Lung (tissue), 11 donors: ENCODE measurements at regions not wholly inside any gene's neighbourhood (a gene's known extent, or its start where the extent isn't known, plus 50 kb on each side); places are given as distances from the start of the nearest gene placed in this dataset.

Source experiments
- ATAC-seq: fragments of 200-7000 bp; cut with Tn5 transposase; one replicate; pipeline ENCODE4 v1.9.1; 2020; ENCODE audit warnings: moderate number of reproducible peaks; ENCODE audit not compliant: insufficient read depth, low FRiP score
- DNase-seq, 3 donors: peaks; one replicate each; pipeline ENCODE4 v3.0.0-alpha.2; 2013 to 2017
- H3K27ac ChIP-seq, 2 donors: one replicate each; pipeline ENCODE4 v1.5.1; 2013; ENCODE audit warnings: mild to moderate bottlenecking in 2 of 2, moderate library complexity in 2 of 2, control low read depth in 1 of 2, inconsistent platforms in 1 of 2, low read depth in 1 of 2, low read length in 1 of 2
- H3K27me3 ChIP-seq, 3 donors: one replicate each; pipeline ENCODE4 v1.5.1; 2013; ENCODE audit warnings: low read length in 2 of 3; ENCODE audit not compliant: control insufficient read depth in 3 of 3, insufficient read depth in 3 of 3
- H3K36me3 ChIP-seq, 4 donors: one replicate each; pipeline ENCODE4 v1.5.1; 2013; ENCODE audit warnings: low read length in 4 of 4, mild to moderate bottlenecking in 1 of 4, moderate library complexity in 1 of 4; ENCODE audit not compliant: control insufficient read depth in 4 of 4, insufficient read depth in 4 of 4
- H3K4me1 ChIP-seq, 5 donors: one replicate each; pipeline ENCODE4 v1.5.1; 2013; ENCODE audit warnings: low read length in 5 of 5, mild to moderate bottlenecking in 2 of 5, moderate library complexity in 1 of 5; ENCODE audit not compliant: control insufficient read depth in 5 of 5, insufficient read depth in 5 of 5
- H3K4me3 ChIP-seq: one replicate; pipeline ENCODE4 v1.5.1; 2013; ENCODE audit warnings: mild to moderate bottlenecking, control low read depth, moderate library complexity
- H3K9ac ChIP-seq, 2 donors: one replicate each; pipeline ENCODE4 v1.5.1; 2013; ENCODE audit warnings: low read length in 2 of 2, control low read depth in 1 of 2; ENCODE audit not compliant: insufficient read depth in 1 of 2
- H3K9me3 ChIP-seq, 4 donors: one replicate each; pipeline ENCODE4 v1.5.1; 2013; ENCODE audit warnings: low read length in 3 of 4, mild to moderate bottlenecking in 1 of 4, moderate library complexity in 1 of 4; ENCODE audit not compliant: control insufficient read depth in 4 of 4, insufficient read depth in 3 of 4
- WGBS, 2 donors: extraction: QIAGEN DNeasy Blood & Tissue Kit; methylation state at CpG; one replicate each; pipeline ENCODE4 v1.1.7; 2013; 5-methylcytosine and 5-hydroxymethylcytosine counted together
- TF ChIP-seq, protein P1 (sequence below): IDR thresholded peaks from 2 replicates; pipeline ENCODE4 v1.5.1; 2012; ENCODE audit warnings: mild to moderate bottlenecking; ENCODE audit errors: control extremely low read depth, extremely low read depth
- donor health status: control.
- donor health status: control.
- donor health status: Bipolar disorder and iron deficiency.
- donor health status: healthy.
- donor health status: DM: yes; HTN: yes; CAD: no.

- H3K27ac ChIP-seq, result no peak overlapping the region
- H3K36me3 ChIP-seq, result no peaks in the 10 kb centered on the region
- no peak overlapping the region for H3K9ac ChIP-seq
- no peak overlapping the region for H3K4me3 ChIP-seq
- TF ChIP-seq, protein P1, sequence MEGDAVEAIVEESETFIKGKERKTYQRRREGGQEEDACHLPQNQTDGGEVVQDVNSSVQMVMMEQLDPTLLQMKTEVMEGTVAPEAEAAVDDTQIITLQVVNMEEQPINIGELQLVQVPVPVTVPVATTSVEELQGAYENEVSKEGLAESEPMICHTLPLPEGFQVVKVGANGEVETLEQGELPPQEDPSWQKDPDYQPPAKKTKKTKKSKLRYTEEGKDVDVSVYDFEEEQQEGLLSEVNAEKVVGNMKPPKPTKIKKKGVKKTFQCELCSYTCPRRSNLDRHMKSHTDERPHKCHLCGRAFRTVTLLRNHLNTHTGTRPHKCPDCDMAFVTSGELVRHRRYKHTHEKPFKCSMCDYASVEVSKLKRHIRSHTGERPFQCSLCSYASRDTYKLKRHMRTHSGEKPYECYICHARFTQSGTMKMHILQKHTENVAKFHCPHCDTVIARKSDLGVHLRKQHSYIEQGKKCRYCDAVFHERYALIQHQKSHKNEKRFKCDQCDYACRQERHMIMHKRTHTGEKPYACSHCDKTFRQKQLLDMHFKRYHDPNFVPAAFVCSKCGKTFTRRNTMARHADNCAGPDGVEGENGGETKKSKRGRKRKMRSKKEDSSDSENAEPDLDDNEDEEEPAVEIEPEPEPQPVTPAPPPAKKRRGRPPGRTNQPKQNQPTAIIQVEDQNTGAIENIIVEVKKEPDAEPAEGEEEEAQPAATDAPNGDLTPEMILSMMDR, result no peak
- DNase-seq (peak in 2 of 3 donors; percentile 65 to 73), ATAC-seq (no peak)
- H3K9me3 ChIP-seq, result no peaks in the 10 kb centered on the region
- peaks cover 0 to 5% (median 0%) of the 10 kb centered on the region in 5 donors for H3K4me1 ChIP-seq
- H3K27me3 ChIP-seq, result no peaks in the 10 kb centered on the region
- 4 to 16% methylated on average over 2 of the region's 2 CpGs for WGBS, 2 donors
Observed at GRCh38 chr13:69324090-69324886, 783.3 kb upstream of the ATXN8OS start.

GRCh38 chr13:69319656-69320055 is 788.0 kb upstream of the ATXN8OS start:
- whole genome bisulfite sequencing, 2 donors, result 86 to 89% methylated on average over 3 of the region's 3 CpGs

DNA sequence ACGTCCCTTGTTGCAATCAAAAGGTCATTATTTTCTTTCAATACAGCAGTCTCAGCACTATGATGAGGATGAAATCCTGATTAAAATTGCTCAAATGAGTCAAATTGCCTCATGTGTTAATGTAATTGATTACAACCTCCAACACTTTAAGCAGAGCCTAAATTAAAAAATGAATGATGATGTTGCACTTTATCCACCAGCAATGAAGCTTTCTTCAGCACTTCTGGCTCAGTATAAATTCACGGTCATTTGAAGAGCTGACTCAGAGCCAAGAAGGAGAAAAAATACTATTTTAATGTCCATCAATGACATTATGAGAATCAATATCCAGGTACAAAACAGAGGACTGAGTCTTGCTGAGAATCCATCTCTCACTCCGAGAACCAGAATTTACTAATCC is 792.6 kb upstream of the ATXN8OS start:
- Histone ChIP-seq H3K4me1 (no peaks in the 10 kb centered on the region), H3K9ac (no peak overlapping the region), H3K4me3 (no peak overlapping the region), H3K36me3 (no peaks in the 10 kb centered on the region), H3K9me3 (no peaks in the 10 kb centered on the region), H3K27ac (no peak overlapping the region), H3K27me3 (no peaks in the 10 kb centered on the region)
- DNase-seq, result no peak
- ATAC-seq, result no peak
- 76 to 84% methylated on average over 3 of the region's 3 CpGs for WGBS, 2 donors
- TF ChIP-seq, protein P1, result no peak

More at GRCh38 chr13:69319656-69320055, 788.0 kb upstream of the ATXN8OS start:
- Histone ChIP-seq H3K27ac (no peak overlapping the region), H3K9ac (no peak overlapping the region), H3K27me3 (no peaks in the 10 kb centered on the region), H3K4me3 (no peak overlapping the region), H3K9me3 (no peaks in the 10 kb centered on the region), H3K36me3 (no peaks in the 10 kb centered on the region), H3K4me1 (peaks cover 0 to 5% (median 0%) of the 10 kb centered on the region in 5 donors)
- ATAC-seq (no peak), DNase-seq (no peak)
- TF ChIP-seq, protein P1, result no peak
